HEK293T (cell line): ENCODE measurements at regions not wholly inside any gene's neighbourhood (a gene's known extent, or its start where the extent isn't known, plus 50 kb on each side); places are given as distances from the start of the nearest gene placed in this dataset.

Source experiments
- BHLHE40 ChIP-seq: fragments of 450-650 bp; IDR thresholded peaks from 2 replicates; pipeline ENCODE4 v1.6.1; 2016; ENCODE audit warnings: mild to moderate bottlenecking, moderate library complexity, borderline replicate concordance
- LEF1 ChIP-seq: fragments of 450-650 bp; IDR thresholded peaks from 2 replicates; pipeline ENCODE4 v1.6.1; 2017; ENCODE audit warnings: mild to moderate bottlenecking, borderline replicate concordance
- SP1 ChIP-seq: fragments of 450-650 bp; IDR thresholded peaks from 2 replicates; pipeline ENCODE4 v1.6.1; 2017
- TARDBP ChIP-seq: fragments of 450-650 bp; IDR thresholded peaks from 2 replicates; pipeline ENCODE4 v1.6.1; 2016
- ZNF384 ChIP-seq: fragments of 450-650 bp; IDR thresholded peaks from 2 replicates; pipeline ENCODE4 v1.6.1; 2016

DNA sequence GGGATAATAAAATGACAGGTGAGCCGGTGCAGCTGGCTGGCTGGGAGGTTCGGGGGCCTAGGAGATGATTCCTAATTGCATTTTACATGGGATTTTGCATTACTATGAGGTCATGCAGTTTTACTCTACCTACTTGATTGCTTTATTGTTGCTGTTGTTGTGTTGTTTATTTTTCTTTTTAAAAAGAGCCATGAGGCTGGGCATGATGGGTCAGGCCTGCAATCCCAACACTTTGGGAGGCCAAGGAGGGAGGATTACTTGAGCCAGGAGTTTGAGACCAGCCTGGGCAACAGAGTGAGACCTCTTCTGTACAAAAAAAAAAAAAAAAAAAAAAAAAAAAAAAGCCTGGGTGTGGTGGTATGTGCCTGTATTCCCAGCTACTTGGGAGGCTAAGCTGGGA, 104.8 kb downstream of the GJA1 start:
- TF ChIP-seq TARDBP, result no peak
- TF ChIP-seq ZNF384, result peak; percentile 58
- TF ChIP-seq LEF1, result no peak
- TF ChIP-seq SP1, result no peak
- TF ChIP-seq BHLHE40, result no peak
